ENCODE measurements at regions not wholly inside any gene's neighbourhood (a gene's known extent, or its start where the extent isn't known, plus 50 kb on each side); places are given as distances from the start of the nearest gene placed in this dataset.

DNA sequence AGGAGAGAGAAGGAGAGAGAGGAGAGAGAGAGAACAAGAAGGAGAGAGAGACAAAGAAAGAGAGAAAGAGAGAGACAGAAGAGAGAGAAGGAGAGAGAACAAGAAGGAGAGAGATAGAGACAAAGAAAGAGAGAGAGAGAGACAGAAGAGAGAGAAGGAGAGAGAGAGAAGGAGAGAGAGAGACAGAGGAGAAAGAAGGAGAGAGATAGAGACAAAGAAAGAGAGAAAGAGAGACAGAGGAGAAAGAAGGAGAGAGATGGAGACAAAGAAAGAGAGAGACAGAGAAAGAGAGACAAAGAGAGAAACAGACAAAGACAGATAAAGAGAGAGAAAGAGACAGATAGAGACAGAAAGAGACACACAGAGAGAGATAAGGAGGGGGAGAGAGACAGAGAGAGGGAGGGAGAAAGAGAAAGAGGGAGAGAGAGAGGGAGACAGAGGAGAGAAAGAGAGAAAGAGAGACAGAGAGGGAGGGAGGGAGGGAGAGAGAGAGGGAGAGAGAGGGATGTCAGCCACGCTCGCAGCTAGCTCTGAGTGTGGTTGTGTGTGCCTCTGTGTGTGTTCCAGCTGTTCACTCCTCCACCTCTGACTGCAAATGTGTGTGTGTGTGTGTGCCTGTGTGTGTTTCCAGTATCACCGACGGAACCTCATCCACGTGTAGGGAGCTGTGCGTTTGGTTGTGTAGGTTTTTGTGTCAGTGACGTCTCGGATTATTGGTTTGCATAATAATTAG is 105.8 kb downstream of the CRLF2 start:
- TF ChIP-seq, protein P1, sequence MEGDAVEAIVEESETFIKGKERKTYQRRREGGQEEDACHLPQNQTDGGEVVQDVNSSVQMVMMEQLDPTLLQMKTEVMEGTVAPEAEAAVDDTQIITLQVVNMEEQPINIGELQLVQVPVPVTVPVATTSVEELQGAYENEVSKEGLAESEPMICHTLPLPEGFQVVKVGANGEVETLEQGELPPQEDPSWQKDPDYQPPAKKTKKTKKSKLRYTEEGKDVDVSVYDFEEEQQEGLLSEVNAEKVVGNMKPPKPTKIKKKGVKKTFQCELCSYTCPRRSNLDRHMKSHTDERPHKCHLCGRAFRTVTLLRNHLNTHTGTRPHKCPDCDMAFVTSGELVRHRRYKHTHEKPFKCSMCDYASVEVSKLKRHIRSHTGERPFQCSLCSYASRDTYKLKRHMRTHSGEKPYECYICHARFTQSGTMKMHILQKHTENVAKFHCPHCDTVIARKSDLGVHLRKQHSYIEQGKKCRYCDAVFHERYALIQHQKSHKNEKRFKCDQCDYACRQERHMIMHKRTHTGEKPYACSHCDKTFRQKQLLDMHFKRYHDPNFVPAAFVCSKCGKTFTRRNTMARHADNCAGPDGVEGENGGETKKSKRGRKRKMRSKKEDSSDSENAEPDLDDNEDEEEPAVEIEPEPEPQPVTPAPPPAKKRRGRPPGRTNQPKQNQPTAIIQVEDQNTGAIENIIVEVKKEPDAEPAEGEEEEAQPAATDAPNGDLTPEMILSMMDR (IDR thresholded peaks at IDR 0.05; ENCODE audit: insufficient read depth, low read depth, low read length): no peak
- no peak for TF ChIP-seq EZH2 (IDR thresholded peaks at IDR 0.05; ENCODE audit: insufficient read depth, low read length)
